ENCODE measurements at regions not wholly inside any gene's neighbourhood (a gene's known extent, or its start where the extent isn't known, plus 50 kb on each side); places are given as distances from the start of the nearest gene placed in this dataset.

DNA sequence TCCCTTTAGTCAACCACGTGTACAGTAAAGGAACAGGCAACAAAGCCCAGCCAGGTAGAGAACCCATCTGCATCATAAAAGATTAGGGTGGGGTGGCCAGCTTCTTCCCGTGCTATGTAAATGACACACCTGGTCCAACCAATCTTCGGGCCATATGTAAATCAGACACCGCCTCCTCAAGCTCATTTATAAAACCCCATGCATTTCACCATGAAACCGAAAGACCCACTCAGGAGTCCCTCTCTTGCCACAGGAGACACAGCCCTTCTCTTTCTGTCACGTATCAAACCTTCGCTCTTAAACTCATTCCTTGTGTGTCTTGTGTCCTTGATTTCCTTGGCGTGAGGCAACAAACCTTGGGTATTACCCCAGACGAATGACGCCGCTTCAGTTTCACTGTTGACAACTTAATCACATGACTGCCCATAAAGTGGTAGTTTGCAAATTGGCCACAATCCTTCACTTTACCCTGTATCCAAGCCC, 59.8 kb upstream of the TBPL2 start:
- no peaks in the 10 kb centered on the region for H3K9me3 ChIP-seq (ENCODE audit: control insufficient read depth in 1 of 2, insufficient read depth in 1 of 2, low read depth in 1 of 2, low read length in 2 of 2)
- no peak overlapping the region for H3K9ac ChIP-seq (ENCODE audit: low read length)
- H3K4me1 ChIP-seq (ENCODE audit: control insufficient read depth in 1 of 2, insufficient read depth in 2 of 2, low read length in 2 of 2) = no peaks in the 10 kb centered on the region
- DNase-seq (ENCODE audit: low read depth, low spot score) (no peak), ATAC-seq (no peak)
- TF ChIP-seq, protein P1, sequence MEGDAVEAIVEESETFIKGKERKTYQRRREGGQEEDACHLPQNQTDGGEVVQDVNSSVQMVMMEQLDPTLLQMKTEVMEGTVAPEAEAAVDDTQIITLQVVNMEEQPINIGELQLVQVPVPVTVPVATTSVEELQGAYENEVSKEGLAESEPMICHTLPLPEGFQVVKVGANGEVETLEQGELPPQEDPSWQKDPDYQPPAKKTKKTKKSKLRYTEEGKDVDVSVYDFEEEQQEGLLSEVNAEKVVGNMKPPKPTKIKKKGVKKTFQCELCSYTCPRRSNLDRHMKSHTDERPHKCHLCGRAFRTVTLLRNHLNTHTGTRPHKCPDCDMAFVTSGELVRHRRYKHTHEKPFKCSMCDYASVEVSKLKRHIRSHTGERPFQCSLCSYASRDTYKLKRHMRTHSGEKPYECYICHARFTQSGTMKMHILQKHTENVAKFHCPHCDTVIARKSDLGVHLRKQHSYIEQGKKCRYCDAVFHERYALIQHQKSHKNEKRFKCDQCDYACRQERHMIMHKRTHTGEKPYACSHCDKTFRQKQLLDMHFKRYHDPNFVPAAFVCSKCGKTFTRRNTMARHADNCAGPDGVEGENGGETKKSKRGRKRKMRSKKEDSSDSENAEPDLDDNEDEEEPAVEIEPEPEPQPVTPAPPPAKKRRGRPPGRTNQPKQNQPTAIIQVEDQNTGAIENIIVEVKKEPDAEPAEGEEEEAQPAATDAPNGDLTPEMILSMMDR (IDR thresholded peaks at IDR 0.05 in 2 of 3, conservative IDR thresholded peaks at IDR 0.05 in 1 of 3; ENCODE audit: borderline replicate concordance in 1 of 3, insufficient read depth in 1 of 3, low read depth in 2 of 3, low read length in 2 of 3) = no peak
- TF ChIP-seq ZNF274 (IDR thresholded peaks at IDR 0.05; ENCODE audit: low read depth, low read length) = no peak
- H3K4me3 ChIP-seq (replicated peaks in 1 of 2; ENCODE audit: low read depth in 1 of 2, low read length in 2 of 2) = no peak overlapping the region
- ChIA-PET POLR2A (no interaction called here), CTCF (no interaction called here), RAD21 (ENCODE audit: low non-redundant PET in 1 of 2, low total read pairs in 2 of 2, uncharacterized antibody in 2 of 2, unreplicated experiment in 2 of 2) (no interaction called here)
- H3K36me3 ChIP-seq (ENCODE audit: control insufficient read depth in 1 of 2, insufficient read depth in 2 of 2, low read length in 2 of 2) = no peaks in the 10 kb centered on the region
- H2AFZ ChIP-seq (ENCODE audit: low read depth, low read length, poor library complexity, severe bottlenecking) = no peak overlapping the region
- intact Hi-C loops (cut with micrococcal nuclease) = no loop called here
- H3K79me2 ChIP-seq (ENCODE audit: insufficient read depth, low read length) = no peaks in the 10 kb centered on the region
- H3K4me2 ChIP-seq (ENCODE audit: low read length) = no peak overlapping the region
- no TSS peak for BruUV-seq (replicated peaks)
- H3K9me2 ChIP-seq (ENCODE audit: insufficient read depth) = no peaks in the 10 kb centered on the region
- no peaks in the 10 kb centered on the region for H4K20me1 ChIP-seq (ENCODE audit: insufficient read depth)
- H3K27ac ChIP-seq (ENCODE audit: low read depth, low read length) = no peak overlapping the region
- no peaks in the 10 kb centered on the region for H3K27me3 ChIP-seq (ENCODE audit: insufficient read depth, low read length)

DNA sequence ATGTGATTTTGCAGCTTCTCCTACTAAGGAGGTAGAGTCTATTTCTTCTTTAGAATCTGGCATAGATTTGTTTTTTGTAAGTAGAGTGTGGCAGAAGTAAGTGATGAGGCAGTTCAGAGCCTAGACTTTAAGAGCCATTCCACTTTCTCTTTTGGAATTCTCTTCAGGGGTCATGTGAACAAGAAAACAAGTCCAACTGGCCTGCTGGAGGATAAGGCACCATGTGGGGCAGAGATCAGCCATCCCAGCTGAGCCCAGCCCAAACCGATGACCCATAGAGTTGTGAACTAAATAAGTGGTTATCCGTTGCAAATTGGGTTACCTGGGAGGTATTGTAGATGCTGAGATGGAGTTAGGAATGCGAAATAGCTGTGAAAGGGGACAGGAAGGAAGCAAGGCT, 60.3 kb upstream of the TBPL2 start:
- Histone ChIP-seq H3K4me3 (replicated peaks in 1 of 2; ENCODE audit: low read depth in 1 of 2, low read length in 2 of 2) (no peak overlapping the region), H2AFZ (ENCODE audit: low read depth, low read length, poor library complexity, severe bottlenecking) (no peak overlapping the region), H3K27ac (ENCODE audit: low read depth, low read length) (no peak overlapping the region), H3K9ac (ENCODE audit: low read length) (no peak overlapping the region), H3K4me1 (ENCODE audit: control insufficient read depth in 1 of 2, insufficient read depth in 2 of 2, low read length in 2 of 2) (no peaks in the 10 kb centered on the region), H3K27me3 (ENCODE audit: insufficient read depth, low read length) (no peaks in the 10 kb centered on the region), H3K9me3 (ENCODE audit: control insufficient read depth in 1 of 2, insufficient read depth in 1 of 2, low read depth in 1 of 2, low read length in 2 of 2) (no peaks in the 10 kb centered on the region), H3K4me2 (ENCODE audit: low read length) (no peak overlapping the region), H3K79me2 (ENCODE audit: insufficient read depth, low read length) (no peaks in the 10 kb centered on the region), H3K36me3 (ENCODE audit: control insufficient read depth in 1 of 2, insufficient read depth in 2 of 2, low read length in 2 of 2) (no peaks in the 10 kb centered on the region), H4K20me1 (ENCODE audit: insufficient read depth) (no peaks in the 10 kb centered on the region), H3K9me2 (ENCODE audit: insufficient read depth) (no peaks in the 10 kb centered on the region)
- intact Hi-C loops (cut with micrococcal nuclease) = no loop called here
- ChIA-PET RAD21 (ENCODE audit: low non-redundant PET in 1 of 2, low total read pairs in 2 of 2, uncharacterized antibody in 2 of 2, unreplicated experiment in 2 of 2) (no interaction called here), POLR2A (no interaction called here), CTCF (no interaction called here)
- no peak for DNase-seq (ENCODE audit: low read depth, low spot score)
- no peak for ATAC-seq
- TF ChIP-seq POLR2A (IDR thresholded peaks at IDR 0.05; ENCODE audit: borderline replicate concordance, extremely low read depth, insufficient read depth, insufficient read length) = no peak
- no peak for TF ChIP-seq EGR1 (IDR thresholded peaks at IDR 0.05; ENCODE audit: low read depth)
- TF ChIP-seq, protein P1 (IDR thresholded peaks at IDR 0.05 in 2 of 3, conservative IDR thresholded peaks at IDR 0.05 in 1 of 3; ENCODE audit: borderline replicate concordance in 1 of 3, insufficient read depth in 1 of 3, low read depth in 2 of 3, low read length in 2 of 3) = no peak
- no peak for TF ChIP-seq YY1 (IDR thresholded peaks at IDR 0.05; ENCODE audit: extremely low read depth, insufficient replicate concordance, low read depth, low read length)
- TF ChIP-seq, protein P2, sequence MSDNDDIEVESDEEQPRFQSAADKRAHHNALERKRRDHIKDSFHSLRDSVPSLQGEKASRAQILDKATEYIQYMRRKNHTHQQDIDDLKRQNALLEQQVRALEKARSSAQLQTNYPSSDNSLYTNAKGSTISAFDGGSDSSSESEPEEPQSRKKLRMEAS (IDR thresholded peaks at IDR 0.05) = no peak
- TF ChIP-seq, protein P3, sequence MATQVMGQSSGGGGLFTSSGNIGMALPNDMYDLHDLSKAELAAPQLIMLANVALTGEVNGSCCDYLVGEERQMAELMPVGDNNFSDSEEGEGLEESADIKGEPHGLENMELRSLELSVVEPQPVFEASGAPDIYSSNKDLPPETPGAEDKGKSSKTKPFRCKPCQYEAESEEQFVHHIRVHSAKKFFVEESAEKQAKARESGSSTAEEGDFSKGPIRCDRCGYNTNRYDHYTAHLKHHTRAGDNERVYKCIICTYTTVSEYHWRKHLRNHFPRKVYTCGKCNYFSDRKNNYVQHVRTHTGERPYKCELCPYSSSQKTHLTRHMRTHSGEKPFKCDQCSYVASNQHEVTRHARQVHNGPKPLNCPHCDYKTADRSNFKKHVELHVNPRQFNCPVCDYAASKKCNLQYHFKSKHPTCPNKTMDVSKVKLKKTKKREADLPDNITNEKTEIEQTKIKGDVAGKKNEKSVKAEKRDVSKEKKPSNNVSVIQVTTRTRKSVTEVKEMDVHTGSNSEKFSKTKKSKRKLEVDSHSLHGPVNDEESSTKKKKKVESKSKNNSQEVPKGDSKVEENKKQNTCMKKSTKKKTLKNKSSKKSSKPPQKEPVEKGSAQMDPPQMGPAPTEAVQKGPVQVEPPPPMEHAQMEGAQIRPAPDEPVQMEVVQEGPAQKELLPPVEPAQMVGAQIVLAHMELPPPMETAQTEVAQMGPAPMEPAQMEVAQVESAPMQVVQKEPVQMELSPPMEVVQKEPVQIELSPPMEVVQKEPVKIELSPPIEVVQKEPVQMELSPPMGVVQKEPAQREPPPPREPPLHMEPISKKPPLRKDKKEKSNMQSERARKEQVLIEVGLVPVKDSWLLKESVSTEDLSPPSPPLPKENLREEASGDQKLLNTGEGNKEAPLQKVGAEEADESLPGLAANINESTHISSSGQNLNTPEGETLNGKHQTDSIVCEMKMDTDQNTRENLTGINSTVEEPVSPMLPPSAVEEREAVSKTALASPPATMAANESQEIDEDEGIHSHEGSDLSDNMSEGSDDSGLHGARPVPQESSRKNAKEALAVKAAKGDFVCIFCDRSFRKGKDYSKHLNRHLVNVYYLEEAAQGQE (IDR thresholded peaks at IDR 0.05; ENCODE audit: low read depth) = no peak
- TF ChIP-seq, protein P4, sequence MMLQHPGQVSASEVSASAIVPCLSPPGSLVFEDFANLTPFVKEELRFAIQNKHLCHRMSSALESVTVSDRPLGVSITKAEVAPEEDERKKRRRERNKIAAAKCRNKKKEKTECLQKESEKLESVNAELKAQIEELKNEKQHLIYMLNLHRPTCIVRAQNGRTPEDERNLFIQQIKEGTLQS (IDR thresholded peaks at IDR 0.05) = no peak
- TF ChIP-seq SP1 (IDR thresholded peaks at IDR 0.05; ENCODE audit: low read depth) = no peak
- TF ChIP-seq ELF1 (IDR thresholded peaks at IDR 0.05; ENCODE audit: borderline replicate concordance, low read depth) = no peak
- no TSS peak for BruUV-seq (replicated peaks)
